ENCODE measurements at regions not wholly inside any gene's neighbourhood (a gene's known extent, or its start where the extent isn't known, plus 50 kb on each side); places are given as distances from the start of the nearest gene placed in this dataset.
A peak's percentile ranks its signal among the peaks of the same experiment; 100 is the strongest.

GRCh38 chr2:147531269-147531668 is 313.6 kb upstream of the ACVR2A start:
- Mint-ChIP-seq H3K4me1 (ENCODE audit: low read depth) (peaks cover 15% of the 10 kb centered on the region), H3K27me3 (ENCODE audit: low read depth) (no peaks in the 10 kb centered on the region), H3K9me3 (ENCODE audit: low read depth) (no peaks in the 10 kb centered on the region), H3K27ac (ENCODE audit: unreplicated experiment) (no peak overlapping the region), H3K4me3 (ENCODE audit: unreplicated experiment) (no peak overlapping the region), H3K36me3 (ENCODE audit: low read depth) (no peaks in the 10 kb centered on the region)
- no peak for DNase-seq (ENCODE audit: low spot score)
- TF ChIP-seq CTCF (IDR thresholded peaks at IDR 0.05) = no peak

- no peak overlapping the region for H3K27ac Mint-ChIP-seq (ENCODE audit: unreplicated experiment)
- H3K4me1 Mint-ChIP-seq (ENCODE audit: low read depth) = peaks cover 26% of the 10 kb centered on the region
- H3K27me3 Mint-ChIP-seq (ENCODE audit: low read depth) = no peaks in the 10 kb centered on the region
- no peaks in the 10 kb centered on the region for H3K36me3 Mint-ChIP-seq (ENCODE audit: low read depth)
- H3K9me3 Mint-ChIP-seq (ENCODE audit: low read depth) = no peaks in the 10 kb centered on the region
- no peak for DNase-seq (ENCODE audit: low spot score)
- no peak overlapping the region for H3K4me3 Mint-ChIP-seq (ENCODE audit: unreplicated experiment)
- no peak for TF ChIP-seq CTCF (IDR thresholded peaks at IDR 0.05)
Observed at GRCh38 chr2:147530033-147530432, 314.8 kb upstream of the ACVR2A start.

- Mint-ChIP-seq H3K27me3 (ENCODE audit: low read depth) (peaks cover 2% of the 10 kb centered on the region), H3K27ac (ENCODE audit: unreplicated experiment) (peak overlapping the region; percentile 50), H3K4me3 (ENCODE audit: unreplicated experiment) (no peak overlapping the region), H3K36me3 (ENCODE audit: low read depth) (no peaks in the 10 kb centered on the region), H3K4me1 (ENCODE audit: low read depth) (peaks cover 18% of the 10 kb centered on the region), H3K9me3 (ENCODE audit: low read depth) (peaks cover 5% of the 10 kb centered on the region)
- no peak for DNase-seq (ENCODE audit: low spot score)
- TF ChIP-seq CTCF (IDR thresholded peaks at IDR 0.05) = no peak
Observed at GRCh38 chr2:147525819-147526489, 318.9 kb upstream of the ACVR2A start.

- no peak for TF ChIP-seq CTCF (IDR thresholded peaks at IDR 0.05)
- Mint-ChIP-seq H3K27me3 (ENCODE audit: low read depth) (peaks cover 2% of the 10 kb centered on the region), H3K27ac (ENCODE audit: unreplicated experiment) (no peak overlapping the region), H3K9me3 (ENCODE audit: low read depth) (peaks cover 5% of the 10 kb centered on the region), H3K4me1 (ENCODE audit: low read depth) (peaks cover 18% of the 10 kb centered on the region), H3K36me3 (ENCODE audit: low read depth) (no peaks in the 10 kb centered on the region), H3K4me3 (ENCODE audit: unreplicated experiment) (no peak overlapping the region)
- DNase-seq (ENCODE audit: low spot score) = no peak
Observed at GRCh38 chr2:147524912-147525311, 319.9 kb upstream of the ACVR2A start.

- Mint-ChIP-seq H3K4me3 (ENCODE audit: unreplicated experiment) (no peak overlapping the region), H3K4me1 (ENCODE audit: low read depth) (peaks cover 13% of the 10 kb centered on the region), H3K36me3 (ENCODE audit: low read depth) (no peaks in the 10 kb centered on the region), H3K27ac (ENCODE audit: unreplicated experiment) (no peak overlapping the region), H3K27me3 (ENCODE audit: low read depth) (peaks cover 2% of the 10 kb centered on the region), H3K9me3 (ENCODE audit: low read depth) (peaks cover 5% of the 10 kb centered on the region)
- TF ChIP-seq CTCF (IDR thresholded peaks at IDR 0.05) = no peak
- no peak for DNase-seq (ENCODE audit: low spot score)
Observed at GRCh38 chr2:147523415-147523814, 321.4 kb upstream of the ACVR2A start.
